ENCODE measurements at regions not wholly inside any gene's neighbourhood (a gene's known extent, or its start where the extent isn't known, plus 50 kb on each side); places are given as distances from the start of the nearest gene placed in this dataset.

- no peak for TF ChIP-seq GATA3 (IDR thresholded peaks at IDR 0.05; ENCODE audit: low read depth, low read length)
- no peak for TF ChIP-seq GATA2 (IDR thresholded peaks at IDR 0.05; ENCODE audit: low read depth, low read length)
These were observed 115.4 kb upstream of the KLF6 start for GRCh38 chr10:3900391-3900790.

Data from SH-SY5Y (cell line).